ENCODE measurements at regions not wholly inside any gene's neighbourhood (a gene's known extent, or its start where the extent isn't known, plus 50 kb on each side); places are given as distances from the start of the nearest gene placed in this dataset.

- Histone ChIP-seq H3K36me3 (ENCODE audit: control insufficient read depth, insufficient read depth, low read length) (no peaks in the 10 kb centered on the region), H3K27me3 (ENCODE audit: control insufficient read depth, insufficient read depth, low read length) (peaks cover 2% of the 10 kb centered on the region), H3K4me3 (ENCODE audit: low read depth, low read length) (no peak overlapping the region)
- no peak for DNase-seq (ENCODE audit: low read depth)
- TF ChIP-seq, protein P1, sequence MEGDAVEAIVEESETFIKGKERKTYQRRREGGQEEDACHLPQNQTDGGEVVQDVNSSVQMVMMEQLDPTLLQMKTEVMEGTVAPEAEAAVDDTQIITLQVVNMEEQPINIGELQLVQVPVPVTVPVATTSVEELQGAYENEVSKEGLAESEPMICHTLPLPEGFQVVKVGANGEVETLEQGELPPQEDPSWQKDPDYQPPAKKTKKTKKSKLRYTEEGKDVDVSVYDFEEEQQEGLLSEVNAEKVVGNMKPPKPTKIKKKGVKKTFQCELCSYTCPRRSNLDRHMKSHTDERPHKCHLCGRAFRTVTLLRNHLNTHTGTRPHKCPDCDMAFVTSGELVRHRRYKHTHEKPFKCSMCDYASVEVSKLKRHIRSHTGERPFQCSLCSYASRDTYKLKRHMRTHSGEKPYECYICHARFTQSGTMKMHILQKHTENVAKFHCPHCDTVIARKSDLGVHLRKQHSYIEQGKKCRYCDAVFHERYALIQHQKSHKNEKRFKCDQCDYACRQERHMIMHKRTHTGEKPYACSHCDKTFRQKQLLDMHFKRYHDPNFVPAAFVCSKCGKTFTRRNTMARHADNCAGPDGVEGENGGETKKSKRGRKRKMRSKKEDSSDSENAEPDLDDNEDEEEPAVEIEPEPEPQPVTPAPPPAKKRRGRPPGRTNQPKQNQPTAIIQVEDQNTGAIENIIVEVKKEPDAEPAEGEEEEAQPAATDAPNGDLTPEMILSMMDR (IDR thresholded peaks at IDR 0.05; ENCODE audit: insufficient read depth, low read length, poor library complexity, severe bottlenecking) = no peak
These were observed 87.7 kb downstream of the TMEM18 start for GRCh38 chr2:589281-590130.

GRCh38 chr2:588074-588645 is 89.0 kb downstream of the TMEM18 start:
- TF ChIP-seq, protein P1 (IDR thresholded peaks at IDR 0.05; ENCODE audit: insufficient read depth, low read length, poor library complexity, severe bottlenecking) = no peak
- peaks cover 2% of the 10 kb centered on the region for H3K27me3 ChIP-seq (ENCODE audit: control insufficient read depth, insufficient read depth, low read length)
- no peak overlapping the region for H3K4me3 ChIP-seq (ENCODE audit: low read depth, low read length)
- DNase-seq (ENCODE audit: low read depth) = no peak
- no peaks in the 10 kb centered on the region for H3K36me3 ChIP-seq (ENCODE audit: control insufficient read depth, insufficient read depth, low read length)

DNA sequence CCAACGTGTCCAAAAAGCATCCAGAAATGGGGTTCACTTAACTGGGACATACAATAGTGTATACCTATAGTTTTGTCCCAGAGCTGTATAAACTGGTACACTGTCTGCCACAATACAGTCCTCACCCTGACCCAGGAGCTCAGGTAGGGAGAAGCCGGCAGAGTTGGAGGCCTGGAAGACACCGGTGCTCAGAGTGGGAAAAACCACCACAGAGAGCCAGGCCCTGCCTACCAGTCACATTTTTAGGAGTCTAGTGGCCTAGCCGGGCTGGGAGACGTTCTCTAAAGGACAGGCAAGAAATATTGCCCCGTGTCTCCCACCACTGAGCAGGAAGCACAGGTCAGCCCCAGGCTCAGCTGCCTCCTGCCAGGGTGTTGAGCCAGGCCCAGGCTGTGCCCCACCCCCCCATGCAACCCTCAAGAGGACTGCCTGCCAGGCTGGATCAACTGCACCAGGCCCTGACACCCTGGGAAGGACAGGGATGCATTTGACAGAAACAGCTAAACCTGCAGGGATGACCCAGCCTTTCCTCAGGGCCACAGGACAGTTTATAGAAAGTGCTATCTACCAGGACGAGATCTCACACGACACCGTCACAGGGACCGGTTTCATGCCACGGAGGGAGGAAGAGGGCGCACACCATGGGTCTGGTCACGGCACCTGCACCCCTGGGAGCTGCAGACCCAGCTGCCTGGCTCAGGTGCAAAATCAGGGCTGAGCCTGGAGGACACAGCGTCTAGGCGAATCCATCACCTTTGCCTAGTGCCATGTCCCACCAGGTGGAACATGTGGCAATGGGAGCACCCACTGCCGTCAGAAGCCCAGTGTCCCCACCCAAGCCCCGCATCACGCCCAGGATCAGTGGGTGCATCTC is 89.9 kb downstream of the TMEM18 start:
- TF ChIP-seq, protein P1 (IDR thresholded peaks at IDR 0.05; ENCODE audit: insufficient read depth, low read length, poor library complexity, severe bottlenecking) = no peak
- H3K4me3 ChIP-seq (ENCODE audit: low read depth, low read length) = no peak overlapping the region
- H3K27me3 ChIP-seq (ENCODE audit: control insufficient read depth, insufficient read depth, low read length) = peaks cover 2% of the 10 kb centered on the region
- no peaks in the 10 kb centered on the region for H3K36me3 ChIP-seq (ENCODE audit: control insufficient read depth, insufficient read depth, low read length)
- DNase-seq (ENCODE audit: low read depth) = no peak

DNA sequence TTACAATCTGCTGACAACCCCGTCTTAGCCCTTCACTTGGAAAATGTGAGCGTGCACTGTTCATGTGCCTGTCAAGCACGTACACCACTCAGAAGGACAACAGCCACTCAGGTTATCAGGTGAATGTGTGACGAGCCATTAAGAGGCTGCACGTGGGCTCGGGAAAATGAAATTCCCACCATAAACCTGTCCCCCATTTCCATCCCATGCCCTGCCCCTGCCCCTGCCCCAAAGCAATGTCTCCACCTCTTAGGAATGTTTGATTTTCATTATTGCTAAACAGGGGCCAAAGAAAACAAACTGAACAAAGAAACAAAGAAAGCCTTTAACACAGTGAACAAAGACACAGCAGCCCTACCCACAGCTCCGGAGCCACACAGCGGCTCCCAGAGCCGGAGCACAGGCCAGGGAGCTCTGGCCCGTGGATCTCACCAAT is 90.5 kb downstream of the TMEM18 start:
- Histone ChIP-seq H3K4me3 (ENCODE audit: low read depth, low read length) (no peak overlapping the region), H3K27me3 (ENCODE audit: control insufficient read depth, insufficient read depth, low read length) (peaks cover 4% of the 10 kb centered on the region), H3K36me3 (ENCODE audit: control insufficient read depth, insufficient read depth, low read length) (no peaks in the 10 kb centered on the region)
- no peak for DNase-seq (ENCODE audit: low read depth)
- TF ChIP-seq, protein P1 (IDR thresholded peaks at IDR 0.05; ENCODE audit: insufficient read depth, low read length, poor library complexity, severe bottlenecking) = no peak

GRCh38 chr2:584863-585823 is 92.1 kb downstream of the TMEM18 start:
- Histone ChIP-seq H3K27me3 (ENCODE audit: control insufficient read depth, insufficient read depth, low read length) (peaks cover 2% of the 10 kb centered on the region), H3K36me3 (ENCODE audit: control insufficient read depth, insufficient read depth, low read length) (no peaks in the 10 kb centered on the region), H3K4me3 (ENCODE audit: low read depth, low read length) (no peak overlapping the region)
- TF ChIP-seq, protein P1 (IDR thresholded peaks at IDR 0.05; ENCODE audit: insufficient read depth, low read length, poor library complexity, severe bottlenecking) = no peak
- DNase-seq (ENCODE audit: low read depth) = no peak
